ENCODE measurements at regions not wholly inside any gene's neighbourhood (a gene's known extent, or its start where the extent isn't known, plus 50 kb on each side); places are given as distances from the start of the nearest gene placed in this dataset.
"Not testable (repeated sequence)": the region's sequence is repeated elsewhere in the genome, so short reads cannot be mapped to it uniquely, and the experiment has no call there.

DNA sequence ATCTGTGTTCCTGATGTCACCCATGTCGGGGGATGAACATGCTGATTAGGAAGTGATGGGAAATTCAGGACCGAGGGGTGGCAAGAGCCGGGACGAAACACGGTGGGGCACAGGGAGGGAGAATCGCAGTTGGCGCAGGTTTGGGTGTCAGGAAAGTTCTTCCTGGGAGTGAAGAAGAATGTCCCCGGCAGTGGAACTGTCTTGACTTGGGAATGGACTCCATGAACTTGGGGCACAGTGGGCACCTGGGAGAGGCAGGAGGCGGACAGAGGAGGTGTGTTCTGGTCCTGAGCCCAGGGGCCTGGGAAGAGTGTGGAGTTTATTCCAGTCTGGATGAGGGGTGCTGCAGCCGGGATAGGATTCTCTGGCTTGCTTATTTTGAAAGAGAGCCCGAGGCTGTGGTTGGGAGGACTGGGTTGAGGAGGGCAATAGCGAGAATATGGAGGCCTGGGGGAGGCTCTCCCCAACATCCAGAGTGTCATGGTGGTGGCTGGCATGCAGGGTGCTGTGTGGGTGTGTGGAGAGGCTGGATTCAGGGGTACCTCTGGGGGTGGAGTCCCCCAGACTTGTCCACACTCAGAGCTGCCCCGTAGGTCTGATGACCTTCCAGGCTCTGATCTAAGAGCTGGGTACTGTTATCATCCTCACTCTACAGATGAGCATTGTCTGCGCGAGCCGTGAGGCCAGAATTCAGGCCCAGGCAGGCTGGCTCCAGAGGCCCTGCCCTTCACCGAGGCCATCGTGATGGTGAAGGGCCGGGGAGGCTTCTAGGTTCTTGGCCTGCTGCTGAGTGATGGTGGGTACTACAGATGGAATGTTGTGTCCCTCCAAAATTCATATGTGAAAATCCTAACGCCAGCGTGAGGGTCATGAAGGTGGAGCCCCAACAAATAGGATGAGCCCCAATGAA is 274.5 kb upstream of the C1orf174 start:
- no peak for DNase-seq (ENCODE audit: low spot score)

DNA sequence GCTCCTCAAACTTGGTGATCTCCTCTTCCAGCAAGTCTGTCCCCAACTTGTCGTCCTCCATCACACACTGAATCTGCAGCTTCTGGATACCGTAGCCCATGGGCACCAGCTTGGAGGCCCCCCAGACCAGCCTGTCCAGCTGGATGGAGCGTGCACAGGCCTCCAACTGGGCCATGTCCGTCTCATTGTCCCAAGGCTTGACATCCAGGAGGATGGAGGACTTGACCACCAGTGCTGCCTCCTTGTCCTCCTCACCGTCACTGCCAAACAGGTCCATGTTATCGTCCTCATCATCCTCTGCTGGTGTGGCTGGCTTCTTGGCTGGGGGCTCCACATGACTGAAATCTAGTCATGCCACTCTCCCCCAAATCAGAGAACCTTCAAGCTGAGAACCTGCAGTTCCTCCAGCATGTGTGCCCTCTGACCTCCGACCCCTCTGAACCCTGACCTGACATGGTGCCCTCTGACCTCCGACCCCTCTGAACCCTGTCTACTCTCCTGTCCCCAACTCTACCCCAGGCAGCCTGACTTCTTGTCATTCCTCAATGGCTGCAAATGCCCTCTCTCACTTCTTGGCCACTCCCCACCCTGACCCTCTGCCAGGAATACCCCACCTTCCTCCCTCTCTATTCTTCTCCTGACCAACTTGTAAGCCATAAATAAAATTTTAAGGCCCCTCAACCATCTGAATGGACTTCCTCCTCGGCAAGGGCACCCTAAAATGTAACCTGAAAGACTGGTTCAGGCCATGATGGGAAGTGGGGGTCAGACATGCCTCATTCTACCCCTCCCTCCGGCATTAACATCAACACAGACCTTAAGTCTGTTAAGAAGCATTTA is 275.7 kb upstream of the C1orf174 start:
- no peak for DNase-seq (ENCODE audit: low spot score)

DNA sequence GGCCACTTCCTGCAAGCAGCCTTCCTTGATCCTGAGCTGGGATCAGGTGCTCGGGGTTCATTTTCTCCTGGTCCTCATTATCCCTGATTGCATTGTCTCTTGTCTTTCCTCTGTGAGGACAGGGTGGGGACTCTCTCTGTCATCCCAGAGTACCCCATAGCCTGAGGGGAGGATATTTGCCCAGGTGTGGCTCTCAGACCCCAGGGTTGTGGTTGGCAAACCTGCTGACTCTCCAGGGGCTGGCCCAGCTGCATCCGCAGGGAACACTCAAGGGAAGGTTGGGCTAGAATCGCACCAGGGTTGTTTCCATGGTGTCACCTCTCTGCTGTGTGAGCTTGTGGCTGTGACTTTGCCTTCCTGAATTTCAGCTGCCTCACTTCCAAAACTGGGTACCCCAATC is 276.8 kb upstream of the C1orf174 start:
- DNase-seq (ENCODE audit: low spot score) = no peak

DNA sequence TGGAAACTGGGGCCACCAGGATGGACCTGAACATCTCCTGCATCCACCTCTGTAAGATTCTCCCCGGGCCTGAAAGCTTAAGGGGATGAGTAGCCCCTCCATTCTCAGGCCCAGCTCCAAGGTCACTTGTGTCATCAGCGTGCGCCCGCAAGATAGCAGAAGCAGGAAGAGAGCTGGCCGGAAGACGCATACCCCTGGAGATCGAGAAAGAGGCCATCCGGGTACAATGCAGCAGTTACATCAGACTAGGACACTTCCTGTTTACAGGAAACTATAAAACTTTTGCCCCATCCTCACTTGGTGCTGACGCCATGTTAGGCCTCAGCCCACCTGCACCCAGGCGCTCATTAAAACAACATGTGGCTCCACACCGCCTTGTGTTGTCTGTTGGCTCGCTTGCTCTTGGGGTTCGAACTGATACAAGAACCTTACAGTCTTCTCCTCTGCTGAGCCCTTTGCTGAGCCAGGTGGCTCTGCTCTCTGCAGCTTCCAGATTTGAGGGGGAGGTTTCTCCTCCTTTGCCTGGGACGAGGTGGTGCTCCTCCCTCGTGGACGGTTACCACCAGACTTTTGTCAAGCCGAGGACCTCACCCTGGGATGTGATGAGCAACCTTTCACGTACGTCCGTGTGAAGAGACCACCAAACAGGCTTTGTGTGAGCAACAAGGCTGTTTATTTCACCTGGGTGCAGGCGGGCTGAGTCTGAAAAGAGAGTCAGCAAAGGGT is 277.5 kb upstream of the C1orf174 start:
- DNase-seq (ENCODE audit: low spot score) = no peak

DNA sequence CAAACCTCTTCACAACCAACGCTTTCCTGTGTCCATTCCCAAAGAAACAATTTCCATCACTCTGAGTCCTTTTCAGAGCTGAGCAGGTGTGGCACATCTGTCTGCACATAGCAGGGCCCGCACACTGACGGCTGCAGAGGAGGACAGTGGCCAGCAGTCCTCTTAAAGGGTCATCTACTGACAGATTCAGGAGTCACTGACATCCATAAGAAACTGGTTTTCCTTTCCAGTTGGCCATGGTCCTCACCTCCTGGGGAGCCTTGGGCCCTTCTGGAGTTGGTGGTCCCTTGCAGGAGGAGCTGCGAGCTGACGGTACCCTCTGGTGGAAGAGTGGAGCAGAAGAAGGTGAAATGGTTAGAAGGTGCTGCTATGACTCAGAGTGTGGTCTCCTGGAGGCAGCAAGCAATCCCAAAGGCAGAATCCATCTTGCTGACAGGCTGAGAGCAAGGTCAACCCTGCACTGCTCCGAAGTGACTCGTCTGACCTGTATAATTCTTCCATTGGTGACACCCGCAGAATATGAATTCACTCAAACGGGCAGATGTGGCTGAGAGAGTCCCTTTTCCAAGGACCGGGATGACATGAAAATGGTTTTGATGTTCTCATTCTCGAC is 278.5 kb upstream of the C1orf174 start:
- DNase-seq (ENCODE audit: low spot score) = no peak

DNA sequence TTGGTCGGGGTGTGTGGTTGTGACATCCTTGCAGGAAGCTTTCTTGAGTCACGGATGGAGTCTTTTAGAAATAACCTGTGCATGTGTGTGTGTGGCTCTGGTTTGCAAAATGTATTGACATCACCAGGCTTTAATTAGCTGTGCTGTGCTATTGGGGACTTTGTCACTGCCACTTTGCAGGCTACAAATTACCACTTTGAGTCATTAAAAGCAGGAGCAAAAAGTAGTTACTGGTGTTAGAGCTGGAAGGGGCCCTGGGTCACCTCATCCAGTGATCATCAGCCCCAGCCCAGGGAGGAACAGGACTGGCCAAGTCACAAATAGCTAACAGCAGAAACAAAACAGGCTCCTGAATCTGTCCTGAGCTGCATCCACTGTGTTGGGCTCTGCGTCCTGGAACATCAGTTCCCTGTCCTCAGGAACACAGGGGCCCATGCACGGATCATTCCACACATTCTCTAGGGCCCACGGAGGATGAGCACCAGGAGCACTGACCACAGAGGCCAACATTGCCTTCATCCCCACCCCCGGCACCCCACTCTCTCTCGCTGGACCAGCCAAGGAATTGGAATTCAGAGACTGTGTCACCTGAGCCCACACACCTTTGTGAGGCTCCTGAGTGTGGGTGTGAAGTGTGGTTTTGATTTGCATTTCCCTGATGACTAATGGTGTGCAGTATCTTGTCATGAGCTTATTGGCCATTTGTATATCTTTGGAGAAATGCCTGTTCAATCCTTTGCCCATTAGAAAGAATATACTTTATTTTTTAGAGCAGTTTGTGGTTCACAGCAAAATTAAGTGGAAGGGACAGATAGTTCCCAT is 280.1 kb upstream of the C1orf174 start:
- DNase-seq (ENCODE audit: low spot score) = no peak

DNA sequence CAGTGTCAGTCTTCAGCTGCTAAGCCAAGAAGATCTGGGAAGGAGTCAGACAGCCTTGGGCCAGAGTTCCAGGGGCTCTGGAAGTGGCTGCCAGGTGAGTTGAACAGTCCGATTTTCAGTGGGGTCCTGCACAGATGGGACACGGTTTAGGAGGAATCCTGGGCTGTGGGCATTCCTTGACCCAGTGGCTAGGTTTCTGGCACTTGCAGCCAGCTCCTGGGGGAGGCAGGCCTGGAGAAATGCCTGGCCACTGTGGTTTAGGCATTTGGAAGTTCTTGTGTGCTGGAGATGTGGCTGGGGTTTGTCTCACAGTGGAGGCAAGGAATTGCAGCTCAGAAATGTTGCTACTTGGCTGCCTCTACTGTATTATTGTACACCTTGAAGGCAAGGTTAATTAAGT is 286.4 kb upstream of the C1orf174 start:
- DNase-seq (ENCODE audit: low spot score) = not testable (repeated sequence)

DNA sequence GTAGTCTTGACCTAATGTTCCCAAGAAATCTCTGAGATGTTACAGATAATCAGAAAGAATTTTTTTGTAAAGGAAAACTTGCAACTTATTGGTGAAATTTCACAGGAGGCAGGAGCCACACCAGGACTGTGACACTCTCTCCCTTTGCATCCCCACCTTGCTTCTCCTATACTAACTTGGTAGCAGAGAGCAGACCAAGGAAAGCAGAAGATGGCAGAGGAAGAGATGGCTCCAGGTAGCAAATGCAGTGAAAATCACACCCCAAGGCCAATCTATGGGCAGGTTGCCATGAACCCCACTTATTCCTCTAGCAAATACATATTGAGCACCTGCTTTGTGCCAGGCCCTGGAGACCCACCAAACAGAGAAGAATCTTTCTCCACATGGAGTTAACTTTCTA is 303.4 kb upstream of the C1orf174 start:
- no peak for DNase-seq (ENCODE audit: low spot score)

DNA sequence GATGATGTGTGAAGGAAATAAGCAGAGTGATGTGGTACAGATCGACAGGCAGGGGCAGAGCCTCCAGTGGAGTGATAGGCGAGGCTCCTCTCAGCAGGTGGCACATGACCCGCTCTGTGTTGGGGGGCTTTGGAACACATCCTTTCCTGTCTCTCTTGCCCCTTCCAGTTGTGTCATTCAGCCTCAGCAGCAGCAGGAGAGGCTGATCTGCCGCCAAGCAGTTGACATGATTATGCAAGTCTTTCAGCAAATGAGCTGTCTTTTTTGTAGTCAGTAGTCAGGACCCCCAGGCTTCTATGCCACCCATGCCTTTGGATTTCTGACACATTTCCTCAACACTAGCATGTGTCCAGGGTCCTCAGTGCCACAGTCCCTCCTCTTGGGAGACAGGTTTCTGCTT is 307.1 kb upstream of the C1orf174 start:
- no peak for DNase-seq (ENCODE audit: low spot score)

DNA sequence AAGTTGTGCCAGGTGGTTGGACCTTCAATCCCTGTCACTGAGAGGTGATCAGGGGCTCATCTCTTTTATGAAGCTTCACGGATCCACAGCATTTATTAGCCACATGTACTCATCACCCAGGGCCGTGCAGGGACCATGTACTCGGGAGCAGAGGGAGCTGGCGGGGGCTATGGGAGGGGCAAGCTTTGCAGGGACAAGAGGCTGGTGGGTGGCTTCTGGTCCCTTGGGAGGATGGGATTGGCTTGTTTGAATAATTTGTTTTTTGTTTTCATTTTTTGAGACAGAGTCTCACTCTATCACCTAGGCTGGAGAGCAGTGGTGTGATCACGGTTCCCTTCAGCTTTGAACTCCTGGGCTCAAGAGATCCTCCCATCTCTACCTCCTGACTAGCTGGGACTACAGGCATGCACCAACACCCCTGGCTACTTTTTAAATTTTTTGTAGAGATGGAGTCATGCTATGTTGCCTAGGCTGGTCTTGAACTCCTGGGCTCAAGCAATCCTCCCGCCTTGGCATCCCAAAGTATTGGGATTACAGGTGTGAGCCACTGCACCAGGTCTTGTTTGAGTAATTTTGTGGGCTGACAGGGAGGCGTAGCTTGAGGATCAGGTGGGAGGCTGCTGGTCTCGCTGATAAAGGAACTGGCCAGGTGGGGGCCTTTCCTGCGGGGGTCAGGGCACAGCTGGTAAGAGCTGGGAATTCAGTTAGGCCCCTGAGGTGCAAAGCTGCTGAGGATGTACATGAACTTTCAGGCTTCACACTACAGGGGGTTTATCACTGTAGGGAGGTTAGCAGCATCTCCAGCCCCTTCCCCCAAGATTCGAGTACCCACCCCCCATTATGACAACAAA is 308.0 kb upstream of the C1orf174 start:
- DNase-seq (ENCODE audit: low spot score) = no peak

DNA sequence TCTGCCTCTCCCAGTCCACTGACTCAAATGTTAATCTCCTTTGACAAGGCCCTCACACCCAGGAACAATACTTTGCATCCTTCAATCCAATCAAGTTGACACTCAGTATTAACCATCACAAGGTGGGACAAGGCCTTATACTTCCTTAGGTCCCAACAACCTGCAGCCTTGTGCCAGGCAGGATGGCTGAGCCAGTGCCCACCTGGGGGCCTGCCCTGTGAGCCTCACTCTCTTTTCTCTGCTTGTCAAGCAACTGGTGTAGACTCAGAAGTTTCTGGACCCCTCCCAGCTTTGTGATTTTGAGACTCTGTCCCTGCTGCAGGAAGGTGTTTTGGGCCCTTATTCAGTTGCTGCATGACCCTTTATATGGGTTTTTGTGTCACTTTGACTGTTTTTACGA is 310.0 kb upstream of the C1orf174 start:
- DNase-seq (ENCODE audit: low spot score) = no peak

DNA sequence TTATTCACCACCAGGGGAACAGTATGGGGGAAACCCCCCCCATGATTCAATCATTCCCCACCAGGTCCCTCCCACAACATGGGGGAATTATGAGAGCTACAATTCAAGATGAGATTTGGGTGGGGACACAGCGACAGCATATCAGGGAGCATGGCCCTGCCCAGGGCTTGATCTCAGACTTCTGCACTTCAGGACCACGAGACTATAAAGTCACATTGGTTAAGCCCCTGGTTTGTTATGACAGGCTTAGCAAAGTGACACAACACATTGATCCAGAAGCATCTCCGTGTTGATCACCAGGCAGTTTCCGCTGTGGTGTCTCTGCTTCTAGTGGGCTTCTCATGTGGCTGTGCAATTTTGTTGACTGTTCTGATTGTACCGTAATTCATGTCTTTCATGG is 312.7 kb upstream of the C1orf174 start:
- DNase-seq (ENCODE audit: low spot score) = no peak

DNA sequence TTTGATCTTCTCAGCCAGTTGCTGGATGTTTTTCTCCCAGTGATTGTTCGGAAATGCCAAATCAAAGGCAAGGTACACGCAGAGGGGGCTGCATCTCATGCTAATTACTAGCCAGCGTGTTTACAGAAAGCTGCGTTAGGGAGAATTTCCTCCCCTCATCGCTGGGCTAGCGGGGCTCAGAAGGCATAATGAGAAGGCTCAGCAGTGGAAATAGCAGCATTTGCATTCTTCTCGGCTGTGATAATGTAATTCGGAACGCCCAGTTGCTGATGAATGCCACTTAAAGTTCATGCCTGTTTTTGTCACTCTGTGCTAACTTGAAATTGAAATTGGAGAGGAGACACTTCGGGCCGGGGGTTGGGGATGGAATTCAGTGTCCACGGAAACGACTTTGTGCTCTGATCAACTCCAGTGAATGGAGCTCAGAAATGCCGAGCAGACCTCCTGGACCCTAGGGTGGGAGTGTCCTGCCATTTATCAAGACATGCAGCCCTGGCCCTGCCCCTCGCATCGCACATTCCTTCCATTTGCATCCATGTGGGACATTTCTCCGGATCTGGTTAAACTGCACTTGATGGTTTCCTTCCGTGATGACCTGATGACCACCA is 313.4 kb upstream of the C1orf174 start:
- no peak for DNase-seq (ENCODE audit: low spot score)

DNA sequence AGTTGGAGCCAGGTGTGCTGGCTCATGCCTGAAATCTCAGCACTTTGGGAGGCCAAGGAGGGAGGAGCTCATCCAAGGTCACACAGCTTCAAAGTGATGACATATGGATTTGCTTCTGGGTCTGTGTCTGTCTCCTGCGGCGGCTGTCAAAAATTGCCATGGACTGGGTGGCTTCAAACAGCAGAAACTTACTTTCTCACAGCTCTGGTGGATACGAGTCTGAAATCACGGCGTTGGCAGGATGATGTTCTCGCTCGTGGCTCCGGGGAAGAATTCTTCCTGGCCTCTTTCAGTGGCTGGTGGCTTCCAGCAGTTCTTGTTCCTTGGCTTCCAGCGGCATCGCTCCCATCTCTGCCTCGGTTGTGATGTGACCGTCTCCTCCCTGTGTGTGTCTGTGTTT is 314.8 kb upstream of the C1orf174 start:
- no peak for DNase-seq (ENCODE audit: low spot score)

DNA sequence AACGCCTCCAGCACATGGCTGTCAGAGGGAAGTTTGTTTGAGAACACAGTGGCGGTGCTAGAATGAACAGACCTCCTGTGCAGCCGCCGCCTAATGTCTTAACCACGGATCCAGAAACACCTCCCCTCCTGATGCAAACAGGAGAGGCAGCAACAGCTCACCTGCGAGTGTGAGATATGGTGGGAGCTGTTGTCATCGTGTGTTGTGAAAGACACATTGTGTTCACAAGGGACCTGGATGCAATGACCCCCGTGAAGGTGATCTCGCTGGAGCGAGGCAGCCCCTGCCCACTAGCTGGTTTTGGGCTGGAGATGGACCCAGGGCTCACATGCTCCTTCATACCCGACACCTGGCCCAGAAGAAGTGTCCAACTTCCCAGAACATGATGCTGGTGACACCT is 315.3 kb upstream of the C1orf174 start:
- DNase-seq (ENCODE audit: low spot score) = no peak

DNA sequence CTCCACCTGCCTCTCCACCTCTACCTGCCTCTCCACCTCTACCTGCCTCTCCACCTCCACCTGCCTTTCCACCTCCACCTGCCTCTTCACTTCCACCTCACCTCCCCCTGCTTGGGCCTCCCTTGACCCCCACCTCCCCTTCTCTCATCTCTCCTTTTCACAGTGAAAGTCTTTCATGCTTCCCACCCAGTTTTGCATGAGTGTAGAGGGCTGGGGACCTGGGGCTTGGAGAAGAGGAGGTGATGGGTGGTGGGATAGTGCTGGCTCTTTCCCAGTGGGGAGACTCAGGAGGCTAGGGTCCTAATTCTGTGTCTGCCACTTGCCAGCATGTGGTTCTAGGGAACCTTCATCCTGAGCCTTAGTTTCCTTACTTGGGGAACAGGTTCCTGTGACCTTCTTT is 316.2 kb upstream of the C1orf174 start:
- DNase-seq (ENCODE audit: low spot score) = no peak

DNA sequence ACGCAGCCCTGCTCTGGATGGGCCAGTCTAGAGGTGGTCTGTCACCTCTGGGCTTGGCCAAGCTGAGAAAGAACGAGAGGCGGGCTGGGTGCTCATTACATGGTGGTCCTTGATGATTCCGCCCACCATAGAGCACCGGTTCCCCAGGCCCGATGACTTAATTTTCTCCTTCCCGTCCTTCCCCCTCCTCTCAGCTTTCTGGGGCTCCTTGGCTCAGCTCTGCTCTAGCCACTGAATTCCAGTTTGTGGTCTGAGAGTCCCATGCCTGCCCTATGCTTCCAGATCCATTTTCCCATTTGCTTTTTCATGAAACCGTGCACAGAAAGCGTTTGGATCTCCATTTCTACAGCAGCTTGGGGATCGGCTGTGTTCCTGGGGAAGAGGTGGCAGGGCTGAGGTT is 318.5 kb upstream of the C1orf174 start:
- DNase-seq (ENCODE audit: low spot score) = no peak

DNA sequence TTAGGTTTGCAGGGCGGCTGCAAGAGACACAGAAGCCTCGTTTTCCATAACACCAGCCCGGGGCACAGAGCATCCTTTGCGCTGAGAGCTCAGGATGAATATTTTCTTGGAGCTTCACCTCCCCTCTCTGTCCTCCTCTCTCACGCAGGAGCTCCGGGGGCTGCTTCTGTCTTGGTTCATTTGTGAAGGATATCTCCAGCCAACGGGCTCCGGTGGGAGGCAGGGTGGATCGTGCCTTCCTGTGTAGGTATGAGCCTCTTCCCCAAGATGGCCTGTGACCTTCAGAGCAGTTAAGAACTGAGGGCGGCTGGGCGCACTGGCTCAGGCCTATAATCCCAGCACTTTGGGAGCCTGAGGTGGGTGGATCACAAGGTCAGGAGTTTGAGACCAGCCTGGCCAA is 319.0 kb upstream of the C1orf174 start:
- no peak for DNase-seq (ENCODE audit: low spot score)

DNA sequence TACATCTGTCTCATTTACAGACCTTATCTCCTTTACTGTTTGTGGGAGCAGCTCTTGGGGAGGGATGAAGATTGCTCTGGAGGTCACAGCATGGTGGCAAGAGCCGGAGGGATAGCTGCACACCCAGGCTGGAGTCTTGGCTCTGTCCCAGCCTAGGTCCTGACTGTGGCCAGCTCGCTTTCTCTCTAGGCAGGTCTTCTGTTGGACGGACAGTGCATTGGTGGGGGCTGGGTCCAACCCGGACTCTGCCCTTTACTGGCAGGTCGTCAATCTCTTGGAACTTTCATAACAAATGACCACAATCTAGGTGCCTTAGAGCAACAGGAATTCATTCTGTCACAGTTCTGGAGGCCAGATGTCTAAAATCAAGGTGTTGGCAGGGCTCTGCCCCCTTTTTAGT is 319.8 kb upstream of the C1orf174 start:
- DNase-seq (ENCODE audit: low spot score) = no peak

DNA sequence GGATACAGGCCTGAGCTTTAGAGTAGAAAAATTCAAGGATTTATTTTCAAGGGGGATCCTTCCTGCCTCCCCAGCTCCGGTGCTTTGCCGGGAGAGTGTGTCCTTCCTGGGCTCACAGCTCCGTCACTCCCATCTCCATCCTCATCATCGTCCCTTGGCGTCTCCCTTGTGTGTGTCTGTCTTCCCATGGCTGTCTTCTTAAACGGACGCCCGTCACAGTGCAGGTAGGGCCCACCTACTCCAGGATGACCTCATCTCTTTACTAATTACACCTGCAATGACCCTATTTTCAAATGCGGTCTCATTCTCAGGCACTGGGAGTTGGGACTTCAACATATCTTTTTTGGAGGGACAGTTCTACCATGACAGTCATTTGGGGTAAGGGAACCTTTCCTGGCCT is 320.3 kb upstream of the C1orf174 start:
- DNase-seq (ENCODE audit: low spot score) = no peak

All from COLO829 (cell line).